A549 (cell line): ENCODE measurements at regions not wholly inside any gene's neighbourhood (a gene's known extent, or its start where the extent isn't known, plus 50 kb on each side); places are given as distances from the start of the nearest gene placed in this dataset.

Experiments used
- EP300 ChIP-seq, 2 experiments: fragments of >200 bp; sonication (Bioruptor Twin); formaldehyde crosslinking; IDR thresholded peaks; 2 replicates in 1 of 2; 3 replicates in 1 of 2; pipeline ENCODE4 v1.6.1; 2016 to 2017
- POLR2A ChIP-seq: IDR thresholded peaks from 2 replicates; pipeline ENCODE4 v1.6.1; 2012; ENCODE audit warnings: mild to moderate bottlenecking, low read length
- POLR2AphosphoS2 ChIP-seq: conservative IDR thresholded peaks from 2 replicates; pipeline ENCODE4 v1.6.1; 2012; ENCODE audit warnings: low read length, improper control_type of control experiment, inconsistent platforms
- TF ChIP-seq, protein P1 (sequence below): fragments of >200 bp; sonication (Bioruptor Twin); formaldehyde crosslinking; IDR thresholded peaks from 3 replicates; pipeline ENCODE4 v1.5.1; 2016
- TF ChIP-seq, protein P2 (sequence below): fragments of >200 bp; sonication (Bioruptor Twin); formaldehyde crosslinking; IDR thresholded peaks from 2 replicates; pipeline ENCODE4 v1.6.1; 2016
- TF ChIP-seq, protein P3 (sequence below): IDR thresholded peaks from 2 replicates; pipeline ENCODE4 v1.6.1; 2012
- TF ChIP-seq, protein P4 (sequence below): IDR thresholded peaks from 2 replicates; pipeline ENCODE4 v1.6.1; 2012

DNA sequence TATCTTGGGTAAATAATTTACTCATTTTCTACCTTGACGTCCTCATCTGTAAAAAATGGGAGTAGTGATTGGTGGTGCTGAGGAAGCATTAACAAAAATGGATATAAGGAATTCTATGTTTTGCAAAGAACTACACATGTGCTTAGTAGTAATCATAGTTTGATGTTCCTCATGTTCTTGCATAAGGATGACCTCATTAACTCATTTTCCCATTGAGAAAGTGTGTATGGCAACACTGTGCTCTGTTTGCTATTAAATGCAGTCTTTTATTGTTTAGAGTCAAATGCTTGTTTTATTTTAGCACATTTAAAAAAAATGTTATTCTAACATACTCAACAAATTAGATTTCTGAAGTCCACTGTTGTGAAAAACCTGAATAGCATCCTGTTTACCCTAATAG lies 211.2 kb upstream of the RSPO3 start:
- TF ChIP-seq, protein P1, sequence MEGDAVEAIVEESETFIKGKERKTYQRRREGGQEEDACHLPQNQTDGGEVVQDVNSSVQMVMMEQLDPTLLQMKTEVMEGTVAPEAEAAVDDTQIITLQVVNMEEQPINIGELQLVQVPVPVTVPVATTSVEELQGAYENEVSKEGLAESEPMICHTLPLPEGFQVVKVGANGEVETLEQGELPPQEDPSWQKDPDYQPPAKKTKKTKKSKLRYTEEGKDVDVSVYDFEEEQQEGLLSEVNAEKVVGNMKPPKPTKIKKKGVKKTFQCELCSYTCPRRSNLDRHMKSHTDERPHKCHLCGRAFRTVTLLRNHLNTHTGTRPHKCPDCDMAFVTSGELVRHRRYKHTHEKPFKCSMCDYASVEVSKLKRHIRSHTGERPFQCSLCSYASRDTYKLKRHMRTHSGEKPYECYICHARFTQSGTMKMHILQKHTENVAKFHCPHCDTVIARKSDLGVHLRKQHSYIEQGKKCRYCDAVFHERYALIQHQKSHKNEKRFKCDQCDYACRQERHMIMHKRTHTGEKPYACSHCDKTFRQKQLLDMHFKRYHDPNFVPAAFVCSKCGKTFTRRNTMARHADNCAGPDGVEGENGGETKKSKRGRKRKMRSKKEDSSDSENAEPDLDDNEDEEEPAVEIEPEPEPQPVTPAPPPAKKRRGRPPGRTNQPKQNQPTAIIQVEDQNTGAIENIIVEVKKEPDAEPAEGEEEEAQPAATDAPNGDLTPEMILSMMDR = no peak
- TF ChIP-seq, protein P2, sequence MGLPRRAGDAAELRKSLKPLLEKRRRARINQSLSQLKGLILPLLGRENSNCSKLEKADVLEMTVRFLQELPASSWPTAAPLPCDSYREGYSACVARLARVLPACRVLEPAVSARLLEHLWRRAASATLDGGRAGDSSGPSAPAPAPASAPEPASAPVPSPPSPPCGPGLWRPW = no peak
- TF ChIP-seq POLR2AphosphoS2 = no peak
- TF ChIP-seq, protein P3, sequence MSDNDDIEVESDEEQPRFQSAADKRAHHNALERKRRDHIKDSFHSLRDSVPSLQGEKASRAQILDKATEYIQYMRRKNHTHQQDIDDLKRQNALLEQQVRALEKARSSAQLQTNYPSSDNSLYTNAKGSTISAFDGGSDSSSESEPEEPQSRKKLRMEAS = no peak
- no peak for TF ChIP-seq POLR2A
- no peak for TF ChIP-seq EP300 (IDR thresholded peaks at IDR 0.05)
- TF ChIP-seq, protein P4, sequence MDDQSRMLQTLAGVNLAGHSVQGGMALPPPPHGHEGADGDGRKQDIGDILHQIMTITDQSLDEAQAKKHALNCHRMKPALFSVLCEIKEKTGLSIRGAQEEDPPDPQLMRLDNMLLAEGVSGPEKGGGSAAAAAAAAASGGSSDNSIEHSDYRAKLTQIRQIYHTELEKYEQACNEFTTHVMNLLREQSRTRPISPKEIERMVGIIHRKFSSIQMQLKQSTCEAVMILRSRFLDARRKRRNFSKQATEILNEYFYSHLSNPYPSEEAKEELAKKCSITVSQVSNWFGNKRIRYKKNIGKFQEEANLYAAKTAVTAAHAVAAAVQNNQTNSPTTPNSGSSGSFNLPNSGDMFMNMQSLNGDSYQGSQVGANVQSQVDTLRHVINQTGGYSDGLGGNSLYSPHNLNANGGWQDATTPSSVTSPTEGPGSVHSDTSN = no peak
